WTC11 (cell line): ENCODE measurements at regions not wholly inside any gene's neighbourhood (a gene's known extent, or its start where the extent isn't known, plus 50 kb on each side); places are given as distances from the start of the nearest gene placed in this dataset.

Experiments
- ATAC-seq: fragments of 200-7000 bp; cut with Tn5 transposase; 2 replicates; pipeline ENCODE4 v1.10.0; 2021; ENCODE audit warnings: mild to moderate bottlenecking, moderate library complexity
- CTCF ChIA-PET: fragments of 300-600 bp; sonication (Branson Sonifier 250); formaldehyde crosslinking; loops from one replicate; lab custom pipeline; 2021; ENCODE audit warnings: antibody characterized with exemption; lab: Charles Lee
- POLR2A ChIA-PET: fragments of 350-600 bp; sonication (Branson Sonifier 250); formaldehyde crosslinking; loops from one replicate; lab custom pipeline; 2021; ENCODE audit warnings: antibody characterized with exemption; lab: Charles Lee
- DNase-seq: peaks from one replicate; pipeline ENCODE4 v3.0.0; 2021; ENCODE audit warnings: low spot score
- H3K27ac Mint-ChIP-seq: 2 replicates; pipeline ENCODE4 v1.8.0; 2021; ENCODE audit warnings: mixed read lengths
- H3K27me3 Mint-ChIP-seq: 2 replicates; pipeline ENCODE4 v1.8.0; 2021; ENCODE audit warnings: low read depth, mild to moderate bottlenecking, moderate library complexity, mixed read lengths
- H3K36me3 Mint-ChIP-seq: 2 replicates; pipeline ENCODE4 v1.8.0; 2021; ENCODE audit warnings: mixed read lengths
- H3K4me1 Mint-ChIP-seq: 2 replicates; pipeline ENCODE4 v1.8.0; 2022; ENCODE audit warnings: mixed read lengths
- H3K4me3 Mint-ChIP-seq: 2 replicates; pipeline ENCODE4 v1.8.0; 2021; ENCODE audit warnings: mild to moderate bottlenecking, moderate library complexity, mixed read lengths
- H3K9me3 Mint-ChIP-seq: 2 replicates; pipeline ENCODE4 v1.8.0; 2021; ENCODE audit warnings: mixed read lengths
- ATF1 ChIP-seq: sonication (generic); formaldehyde crosslinking; IDR thresholded peaks from 2 replicates; pipeline ENCODE4 v1.8.1; 2023; ENCODE audit warnings: mild to moderate bottlenecking, moderate library complexity, missing genetic modification reagents
- ELF4 ChIP-seq: sonication (generic); formaldehyde crosslinking; IDR thresholded peaks from 2 replicates; pipeline ENCODE4 v1.8.1; 2022; ENCODE audit warnings: low read depth, mild to moderate bottlenecking, moderate library complexity, missing genetic modification reagents
- ESRRA ChIP-seq: sonication (generic); formaldehyde crosslinking; IDR thresholded peaks from 2 replicates; pipeline ENCODE4 v1.8.1; 2022; ENCODE audit warnings: mild to moderate bottlenecking, missing genetic modification reagents, borderline replicate concordance
- FOXJ3 ChIP-seq: sonication (generic); formaldehyde crosslinking; IDR thresholded peaks from 2 replicates; pipeline ENCODE4 v1.9.0; 2021; ENCODE audit warnings: missing genetic modification reagents, mild to moderate bottlenecking, borderline replicate concordance
- GTF2I ChIP-seq: fragments of 250-450 bp; sonication (Bioruptor Pico); conservative IDR thresholded peaks from 2 replicates; pipeline ENCODE4 v1.4.0; 2021; ENCODE audit warnings: mild to moderate bottlenecking
- NFYB ChIP-seq: sonication (generic); formaldehyde crosslinking; conservative IDR thresholded peaks from 2 replicates; pipeline ENCODE4 v1.8.0; 2022; ENCODE audit warnings: low read depth, missing genetic modification reagents
- NR3C1 ChIP-seq: sonication (generic); formaldehyde crosslinking; conservative IDR thresholded peaks from 2 replicates; pipeline ENCODE4 v1.8.1; 2023; ENCODE audit warnings: low read depth, mild to moderate bottlenecking, missing genetic modification reagents
- PRRX2 ChIP-seq: fragments of 250-450 bp; sonication (Bioruptor Pico); IDR thresholded peaks from 2 replicates; pipeline ENCODE4 v1.8.0; 2021; ENCODE audit warnings: mild to moderate bottlenecking
- RORB ChIP-seq: fragments of 250-450 bp; sonication (Bioruptor Pico); IDR thresholded peaks from 2 replicates; pipeline ENCODE4 v1.9.0; 2021; ENCODE audit warnings: mild to moderate bottlenecking
- SOX15 ChIP-seq: fragments of 250-450 bp; sonication (Bioruptor Pico); IDR thresholded peaks from 2 replicates; pipeline ENCODE4 v1.9.0; 2021; ENCODE audit warnings: mild to moderate bottlenecking
- TEAD1 ChIP-seq: sonication (generic); formaldehyde crosslinking; IDR thresholded peaks from 2 replicates; pipeline ENCODE4 v1.8.0; 2022; ENCODE audit warnings: mild to moderate bottlenecking, missing genetic modification reagents
- TEAD4 ChIP-seq: sonication (generic); formaldehyde crosslinking; IDR thresholded peaks from 2 replicates; pipeline ENCODE4 v1.8.0; 2022; ENCODE audit warnings: mild to moderate bottlenecking, missing genetic modification reagents
- ZNF317 ChIP-seq: sonication (generic); formaldehyde crosslinking; IDR thresholded peaks from 2 replicates; pipeline ENCODE4 v1.8.1; 2023; ENCODE audit warnings: low read depth, mild to moderate bottlenecking, moderate library complexity, missing genetic modification reagents, borderline replicate concordance
- TF ChIP-seq, protein P1 (sequence below): fragments of 250-450 bp; sonication (Bioruptor Pico); IDR thresholded peaks from 2 replicates; pipeline ENCODE4 v1.8.0; 2021; ENCODE audit warnings: mild to moderate bottlenecking
- TF ChIP-seq, protein P2 (sequence below): sonication (generic); formaldehyde crosslinking; IDR thresholded peaks from 2 replicates; pipeline ENCODE4 v1.8.0; 2022; ENCODE audit warnings: mild to moderate bottlenecking, missing genetic modification reagents
- TF ChIP-seq, protein P3 (sequence below): fragments of 250-450 bp; sonication (Bioruptor Pico); IDR thresholded peaks from 2 replicates; pipeline ENCODE4 v1.9.0; 2021; ENCODE audit warnings: mild to moderate bottlenecking
- TF ChIP-seq, protein P4 (sequence below): sonication (generic); formaldehyde crosslinking; IDR thresholded peaks from 2 replicates; pipeline ENCODE4 v1.8.0; 2022; ENCODE audit warnings: missing genetic modification reagents
- TF ChIP-seq, protein P5 (sequence below): sonication (generic); formaldehyde crosslinking; IDR thresholded peaks from 2 replicates; pipeline ENCODE4 v1.8.0; 2023; ENCODE audit warnings: missing genetic modification reagents, mild to moderate bottlenecking, borderline replicate concordance
- TF ChIP-seq, protein P6 (sequence below): fragments of 250-450 bp; sonication (Bioruptor Pico); conservative IDR thresholded peaks from 2 replicates; pipeline ENCODE4 v1.9.0; 2021; ENCODE audit warnings: mild to moderate bottlenecking

DNA sequence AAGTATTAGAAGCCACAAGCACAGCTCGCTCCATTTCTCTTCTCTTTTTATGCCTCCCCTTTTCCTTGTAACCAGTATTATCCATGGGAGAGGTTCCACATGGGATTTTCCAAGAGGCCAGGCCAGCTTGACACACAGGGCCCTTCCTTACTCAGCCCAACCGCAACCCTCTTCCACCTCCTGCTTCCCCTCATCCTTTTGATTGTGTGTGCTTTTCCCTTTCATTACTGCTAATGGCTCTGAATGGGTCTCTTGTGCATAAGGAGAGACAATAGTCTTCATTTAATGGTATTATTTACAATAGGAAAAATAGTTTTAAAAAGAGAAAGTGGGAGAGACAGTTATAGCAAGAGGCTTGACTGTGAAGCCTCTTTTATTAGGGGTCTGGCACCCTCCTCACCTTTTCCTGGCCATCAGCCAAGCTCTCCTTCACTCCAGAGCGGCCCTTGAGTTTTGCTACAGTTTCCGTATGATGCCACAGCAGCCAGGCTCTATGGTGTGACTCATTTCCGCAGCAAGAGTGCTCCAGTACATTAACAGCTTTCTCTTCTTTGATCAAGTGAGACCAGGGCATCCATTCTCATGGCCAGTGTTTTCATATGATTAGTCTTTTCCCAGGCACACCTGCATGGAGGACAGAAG lies 579.5 kb downstream of the TFAP2B start (continued):
- TF ChIP-seq, protein P1, sequence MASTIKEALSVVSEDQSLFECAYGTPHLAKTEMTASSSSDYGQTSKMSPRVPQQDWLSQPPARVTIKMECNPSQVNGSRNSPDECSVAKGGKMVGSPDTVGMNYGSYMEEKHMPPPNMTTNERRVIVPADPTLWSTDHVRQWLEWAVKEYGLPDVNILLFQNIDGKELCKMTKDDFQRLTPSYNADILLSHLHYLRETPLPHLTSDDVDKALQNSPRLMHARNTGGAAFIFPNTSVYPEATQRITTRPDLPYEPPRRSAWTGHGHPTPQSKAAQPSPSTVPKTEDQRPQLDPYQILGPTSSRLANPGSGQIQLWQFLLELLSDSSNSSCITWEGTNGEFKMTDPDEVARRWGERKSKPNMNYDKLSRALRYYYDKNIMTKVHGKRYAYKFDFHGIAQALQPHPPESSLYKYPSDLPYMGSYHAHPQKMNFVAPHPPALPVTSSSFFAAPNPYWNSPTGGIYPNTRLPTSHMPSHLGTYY, result no peak
- TF ChIP-seq ZNF317 (no peak), PRRX2 (CRISPR knock-in tag) (no peak), NR3C1 (CRISPR knock-in tag) (no peak), TEAD4 (CRISPR knock-in tag) (no peak)
- TF ChIP-seq, protein P2, sequence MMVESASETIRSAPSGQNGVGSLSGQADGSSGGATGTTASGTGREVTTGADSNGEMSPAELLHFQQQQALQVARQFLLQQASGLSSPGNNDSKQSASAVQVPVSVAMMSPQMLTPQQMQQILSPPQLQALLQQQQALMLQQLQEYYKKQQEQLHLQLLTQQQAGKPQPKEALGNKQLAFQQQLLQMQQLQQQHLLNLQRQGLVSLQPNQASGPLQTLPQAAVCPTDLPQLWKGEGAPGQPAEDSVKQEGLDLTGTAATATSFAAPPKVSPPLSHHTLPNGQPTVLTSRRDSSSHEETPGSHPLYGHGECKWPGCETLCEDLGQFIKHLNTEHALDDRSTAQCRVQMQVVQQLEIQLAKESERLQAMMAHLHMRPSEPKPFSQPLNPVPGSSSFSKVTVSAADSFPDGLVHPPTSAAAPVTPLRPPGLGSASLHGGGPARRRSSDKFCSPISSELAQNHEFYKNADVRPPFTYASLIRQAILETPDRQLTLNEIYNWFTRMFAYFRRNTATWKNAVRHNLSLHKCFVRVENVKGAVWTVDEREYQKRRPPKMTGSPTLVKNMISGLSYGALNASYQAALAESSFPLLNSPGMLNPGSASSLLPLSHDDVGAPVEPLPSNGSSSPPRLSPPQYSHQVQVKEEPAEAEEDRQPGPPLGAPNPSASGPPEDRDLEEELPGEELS, result no peak

DNA sequence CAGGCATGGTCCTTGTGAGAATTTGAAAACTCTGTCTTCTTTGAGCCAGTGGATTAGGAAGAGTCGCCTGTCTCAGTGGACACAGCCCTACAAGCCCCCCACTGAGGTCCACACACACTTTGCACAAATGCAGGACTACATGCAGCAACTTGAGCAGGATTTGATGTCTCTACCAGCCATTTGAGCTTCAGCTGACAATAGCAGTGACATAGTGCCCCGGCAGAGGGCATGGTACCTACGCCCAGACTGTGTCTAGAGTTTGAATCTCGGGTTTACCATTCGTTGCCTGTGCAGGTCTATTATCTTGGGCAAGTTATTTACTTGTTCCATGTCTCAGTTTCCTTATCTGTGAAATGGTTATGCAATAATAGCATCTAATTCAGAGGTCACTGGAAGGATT lies 580.1 kb downstream of the TFAP2B start:
- POLR2A ChIA-PET, result no interaction called here
- no peak for DNase-seq
- Mint-ChIP-seq H3K9me3 (no peaks in the 10 kb centered on the region), H3K27me3 (no peaks in the 10 kb centered on the region), H3K27ac (no peak overlapping the region), H3K4me1 (peaks cover 6% of the 10 kb centered on the region)
- TF ChIP-seq, protein P3, sequence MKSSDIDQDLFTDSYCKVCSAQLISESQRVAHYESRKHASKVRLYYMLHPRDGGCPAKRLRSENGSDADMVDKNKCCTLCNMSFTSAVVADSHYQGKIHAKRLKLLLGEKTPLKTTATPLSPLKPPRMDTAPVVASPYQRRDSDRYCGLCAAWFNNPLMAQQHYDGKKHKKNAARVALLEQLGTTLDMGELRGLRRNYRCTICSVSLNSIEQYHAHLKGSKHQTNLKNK, result no peak
- TF ChIP-seq RORB (no peak), FOXJ3 (CRISPR knock-in tag) (no peak), NFYB (CRISPR knock-in tag) (no peak), TEAD1 (no peak), ELF4 (CRISPR knock-in tag) (no peak), ATF1 (CRISPR knock-in tag) (no peak), ESRRA (CRISPR knock-in tag) (no peak)
- TF ChIP-seq, protein P4, sequence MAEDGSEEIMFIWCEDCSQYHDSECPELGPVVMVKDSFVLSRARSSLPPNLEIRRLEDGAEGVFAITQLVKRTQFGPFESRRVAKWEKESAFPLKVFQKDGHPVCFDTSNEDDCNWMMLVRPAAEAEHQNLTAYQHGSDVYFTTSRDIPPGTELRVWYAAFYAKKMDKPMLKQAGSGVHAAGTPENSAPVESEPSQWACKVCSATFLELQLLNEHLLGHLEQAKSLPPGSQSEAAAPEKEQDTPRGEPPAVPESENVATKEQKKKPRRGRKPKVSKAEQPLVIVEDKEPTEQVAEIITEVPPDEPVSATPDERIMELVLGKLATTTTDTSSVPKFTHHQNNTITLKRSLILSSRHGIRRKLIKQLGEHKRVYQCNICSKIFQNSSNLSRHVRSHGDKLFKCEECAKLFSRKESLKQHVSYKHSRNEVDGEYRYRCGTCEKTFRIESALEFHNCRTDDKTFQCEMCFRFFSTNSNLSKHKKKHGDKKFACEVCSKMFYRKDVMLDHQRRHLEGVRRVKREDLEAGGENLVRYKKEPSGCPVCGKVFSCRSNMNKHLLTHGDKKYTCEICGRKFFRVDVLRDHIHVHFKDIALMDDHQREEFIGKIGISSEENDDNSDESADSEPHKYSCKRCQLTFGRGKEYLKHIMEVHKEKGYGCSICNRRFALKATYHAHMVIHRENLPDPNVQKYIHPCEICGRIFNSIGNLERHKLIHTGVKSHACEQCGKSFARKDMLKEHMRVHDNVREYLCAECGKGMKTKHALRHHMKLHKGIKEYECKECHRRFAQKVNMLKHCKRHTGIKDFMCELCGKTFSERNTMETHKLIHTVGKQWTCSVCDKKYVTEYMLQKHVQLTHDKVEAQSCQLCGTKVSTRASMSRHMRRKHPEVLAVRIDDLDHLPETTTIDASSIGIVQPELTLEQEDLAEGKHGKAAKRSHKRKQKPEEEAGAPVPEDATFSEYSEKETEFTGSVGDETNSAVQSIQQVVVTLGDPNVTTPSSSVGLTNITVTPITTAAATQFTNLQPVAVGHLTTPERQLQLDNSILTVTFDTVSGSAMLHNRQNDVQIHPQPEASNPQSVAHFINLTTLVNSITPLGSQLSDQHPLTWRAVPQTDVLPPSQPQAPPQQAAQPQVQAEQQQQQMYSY, result no peak
- TF ChIP-seq, all 79 proteins: peak for 0
- no peak overlapping the region for H3K4me3 Mint-ChIP-seq
- ATAC-seq, result peak; percentile 22; the same call in 1 of the 2 replicates
- H3K36me3 Mint-ChIP-seq, result no peaks in the 10 kb centered on the region
- CTCF ChIA-PET, result no interaction called here

DNA sequence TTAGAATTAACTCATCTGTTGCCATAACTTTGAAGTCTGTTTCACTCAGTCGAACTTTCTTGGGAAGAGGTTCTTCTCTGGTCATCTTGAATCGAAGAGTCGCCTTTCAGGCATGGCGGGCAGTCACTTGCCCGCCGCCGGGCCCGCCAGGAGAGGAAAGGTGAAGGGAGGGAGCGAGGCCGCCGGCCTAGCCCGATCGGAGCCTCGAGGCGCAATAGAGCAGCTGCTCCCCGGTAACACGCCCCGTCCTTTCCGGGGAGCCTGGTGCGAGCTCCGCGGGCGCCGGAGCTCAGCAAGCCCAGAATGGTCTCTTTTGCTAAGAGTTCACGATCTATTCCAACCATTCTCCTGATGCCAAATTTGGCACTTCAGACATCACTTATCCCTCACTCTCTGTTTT lies 591.8 kb downstream of the TFAP2B start:
- ATAC-seq (no peak), DNase-seq (no peak)
- H3K4me3 Mint-ChIP-seq, result no peak overlapping the region
- H3K27ac Mint-ChIP-seq, result no peak overlapping the region
- H3K36me3 Mint-ChIP-seq, result no peaks in the 10 kb centered on the region
- H3K9me3 Mint-ChIP-seq, result no peaks in the 10 kb centered on the region
- POLR2A ChIA-PET, result interaction anchor here (0.7 kb wide), 2 partner anchors 205 to 421 kb away, joined by 5 to 9 read pairs; no protein-coding TSS in a partner anchor
- H3K27me3 Mint-ChIP-seq, result peaks cover 2% of the 10 kb centered on the region; the same call in 1 of the 2 replicates
- H3K4me1 Mint-ChIP-seq, result no peaks in the 10 kb centered on the region
- CTCF ChIA-PET, result interaction anchor here (0.7 kb wide), 1 partner anchor 20 kb away, joined by 3 read pairs; no protein-coding TSS in a partner anchor
- no peak for TF ChIP-seq GTF2I (CRISPR knock-in tag)
- TF ChIP-seq NFYB (CRISPR knock-in tag), result no peak
- TF ChIP-seq SOX15 (CRISPR knock-in tag), result no peak
- TF ChIP-seq, protein P5, sequence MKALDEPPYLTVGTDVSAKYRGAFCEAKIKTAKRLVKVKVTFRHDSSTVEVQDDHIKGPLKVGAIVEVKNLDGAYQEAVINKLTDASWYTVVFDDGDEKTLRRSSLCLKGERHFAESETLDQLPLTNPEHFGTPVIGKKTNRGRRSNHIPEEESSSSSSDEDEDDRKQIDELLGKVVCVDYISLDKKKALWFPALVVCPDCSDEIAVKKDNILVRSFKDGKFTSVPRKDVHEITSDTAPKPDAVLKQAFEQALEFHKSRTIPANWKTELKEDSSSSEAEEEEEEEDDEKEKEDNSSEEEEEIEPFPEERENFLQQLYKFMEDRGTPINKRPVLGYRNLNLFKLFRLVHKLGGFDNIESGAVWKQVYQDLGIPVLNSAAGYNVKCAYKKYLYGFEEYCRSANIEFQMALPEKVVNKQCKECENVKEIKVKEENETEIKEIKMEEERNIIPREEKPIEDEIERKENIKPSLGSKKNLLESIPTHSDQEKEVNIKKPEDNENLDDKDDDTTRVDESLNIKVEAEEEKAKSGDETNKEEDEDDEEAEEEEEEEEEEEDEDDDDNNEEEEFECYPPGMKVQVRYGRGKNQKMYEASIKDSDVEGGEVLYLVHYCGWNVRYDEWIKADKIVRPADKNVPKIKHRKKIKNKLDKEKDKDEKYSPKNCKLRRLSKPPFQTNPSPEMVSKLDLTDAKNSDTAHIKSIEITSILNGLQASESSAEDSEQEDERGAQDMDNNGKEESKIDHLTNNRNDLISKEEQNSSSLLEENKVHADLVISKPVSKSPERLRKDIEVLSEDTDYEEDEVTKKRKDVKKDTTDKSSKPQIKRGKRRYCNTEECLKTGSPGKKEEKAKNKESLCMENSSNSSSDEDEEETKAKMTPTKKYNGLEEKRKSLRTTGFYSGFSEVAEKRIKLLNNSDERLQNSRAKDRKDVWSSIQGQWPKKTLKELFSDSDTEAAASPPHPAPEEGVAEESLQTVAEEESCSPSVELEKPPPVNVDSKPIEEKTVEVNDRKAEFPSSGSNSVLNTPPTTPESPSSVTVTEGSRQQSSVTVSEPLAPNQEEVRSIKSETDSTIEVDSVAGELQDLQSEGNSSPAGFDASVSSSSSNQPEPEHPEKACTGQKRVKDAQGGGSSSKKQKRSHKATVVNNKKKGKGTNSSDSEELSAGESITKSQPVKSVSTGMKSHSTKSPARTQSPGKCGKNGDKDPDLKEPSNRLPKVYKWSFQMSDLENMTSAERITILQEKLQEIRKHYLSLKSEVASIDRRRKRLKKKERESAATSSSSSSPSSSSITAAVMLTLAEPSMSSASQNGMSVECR (CRISPR knock-in tag), result no peak
- TF ChIP-seq, protein P6, sequence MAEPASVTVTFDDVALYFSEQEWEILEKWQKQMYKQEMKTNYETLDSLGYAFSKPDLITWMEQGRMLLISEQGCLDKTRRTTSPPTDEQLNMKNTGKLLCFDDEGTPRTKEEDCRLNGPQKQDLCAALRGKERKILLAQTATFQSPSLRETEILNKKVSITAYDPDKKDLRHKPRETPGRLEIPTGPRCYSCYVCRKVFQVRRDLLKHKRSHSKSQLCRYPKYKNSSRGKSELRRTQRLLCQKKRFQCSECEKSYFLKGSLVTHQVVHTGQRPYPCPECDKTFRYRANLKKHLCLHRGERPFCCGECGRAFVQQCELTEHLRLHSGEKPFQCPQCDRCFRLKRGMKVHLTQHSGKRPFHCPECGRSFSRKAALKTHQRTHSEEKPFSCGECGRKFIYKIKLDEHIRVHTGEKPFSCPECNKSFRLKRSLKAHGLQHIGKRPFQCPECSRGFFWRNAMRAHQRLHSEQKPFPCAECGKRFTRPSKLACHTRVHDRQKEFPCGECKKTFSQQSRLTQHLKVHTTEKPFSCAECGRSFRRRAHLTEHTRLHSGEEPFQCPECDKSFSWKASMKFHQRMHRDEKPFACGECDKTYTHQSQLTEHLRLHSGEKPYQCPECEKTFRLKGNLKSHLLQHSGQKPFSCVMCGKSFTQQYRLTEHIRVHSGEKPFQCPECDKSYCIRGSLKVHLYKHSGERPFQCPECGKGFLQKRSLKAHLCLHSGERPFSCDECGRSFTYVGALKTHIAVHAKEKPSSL (CRISPR knock-in tag), result no peak
